NCI-H2171 (cell line): ENCODE measurements at regions not wholly inside any gene's neighbourhood (a gene's known extent, or its start where the extent isn't known, plus 50 kb on each side); places are given as distances from the start of the nearest gene placed in this dataset.

Experiments used
- DNase-seq: peaks from one replicate; lab custom pipeline; 2025; lab: John Stamatoyannopoulos, UW

- no peak for DNase-seq
These were observed 464.5 kb downstream of the GXYLT1 start for GRCh38 chr12:41680155-41680554.

GRCh38 chr12:41663598-41664265 is 475.6 kb downstream of the PDZRN4 start:
- DNase-seq: no peak

GRCh38 chr12:41661141-41661765 is 473.1 kb downstream of the PDZRN4 start:
- DNase-seq: peak; percentile 18

- DNase-seq: no peak
These were observed 468.3 kb downstream of the PDZRN4 start for GRCh38 chr12:41656454-41656853.

GRCh38 chr12:41653386-41654326 is 465.5 kb downstream of the PDZRN4 start:
- DNase-seq: no peak

- DNase-seq: no peak
These were observed 464.9 kb downstream of the PDZRN4 start for GRCh38 chr12:41652981-41653380.

- DNase-seq: no peak
These were observed 457.5 kb downstream of the PDZRN4 start for GRCh38 chr12:41645624-41646023.

GRCh38 chr12:41642808-41643207 is 454.7 kb downstream of the PDZRN4 start:
- peak; percentile 30 for DNase-seq

DNA sequence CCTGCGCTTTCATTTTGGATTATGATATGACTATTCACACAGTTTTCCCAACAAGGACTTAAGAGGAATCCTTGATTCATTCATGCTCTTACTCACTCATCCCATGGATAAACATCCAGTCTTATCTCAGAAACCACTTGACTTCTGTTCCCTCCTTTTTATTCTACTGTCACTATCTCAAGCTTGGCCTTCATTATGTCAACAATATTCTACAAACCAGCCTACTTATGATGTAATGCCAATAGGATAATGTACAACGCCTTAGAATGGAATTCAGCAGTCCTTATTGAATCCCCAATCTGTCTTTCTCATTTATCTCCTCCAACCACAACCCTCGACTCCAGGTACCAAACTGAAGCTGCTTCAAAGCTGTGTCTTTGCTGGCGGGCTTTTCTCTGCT is 448.5 kb downstream of the PDZRN4 start:
- no peak for DNase-seq

GRCh38 chr12:41635626-41636364 is 447.7 kb downstream of the PDZRN4 start:
- DNase-seq: no peak

DNA sequence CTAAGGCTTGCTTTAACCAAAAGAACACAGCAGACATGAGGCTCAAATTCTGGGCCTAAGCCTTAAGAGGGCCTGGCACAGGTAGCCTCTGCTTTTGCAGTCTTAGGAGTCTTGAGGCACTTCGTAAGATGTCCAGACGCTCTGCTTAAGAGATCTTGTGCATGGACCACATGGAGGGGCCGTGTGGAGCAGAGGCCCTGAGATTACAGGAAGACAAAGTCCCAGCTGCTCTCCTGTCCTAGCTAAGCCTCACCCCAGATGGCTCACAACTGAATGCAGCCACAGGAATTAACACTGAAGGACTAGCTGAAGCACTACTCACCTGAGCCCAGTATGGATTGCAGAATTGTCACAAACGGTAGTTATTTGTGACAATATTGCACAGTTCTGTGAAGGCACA is 446.0 kb downstream of the PDZRN4 start:
- no peak for DNase-seq

GRCh38 chr12:41629611-41630010 is 441.5 kb downstream of the PDZRN4 start:
- no peak for DNase-seq

- no peak for DNase-seq
These were observed 439.4 kb downstream of the PDZRN4 start for GRCh38 chr12:41627476-41627875.

GRCh38 chr12:41624571-41624970 is 436.5 kb downstream of the PDZRN4 start:
- no peak for DNase-seq
